Stimulated activated CD8-positive, alpha-beta memory T cell treated with anti-CD3 and anti-CD28 coated beads, Interleukin-12 subunit alpha, Interleukin-12 subunit beta, amount 100 ng/mL, for 24 hours (primary cell): ENCODE measurements at regions not wholly inside any gene's neighbourhood (a gene's known extent, or its start where the extent isn't known, plus 50 kb on each side); places are given as distances from the start of the nearest gene placed in this dataset.

ENCODE experiments used
- DNase-seq: peaks from one replicate; pipeline ENCODE4 v3.0.0-alpha.2; 2020; ENCODE audit errors: extremely low read depth

DNA sequence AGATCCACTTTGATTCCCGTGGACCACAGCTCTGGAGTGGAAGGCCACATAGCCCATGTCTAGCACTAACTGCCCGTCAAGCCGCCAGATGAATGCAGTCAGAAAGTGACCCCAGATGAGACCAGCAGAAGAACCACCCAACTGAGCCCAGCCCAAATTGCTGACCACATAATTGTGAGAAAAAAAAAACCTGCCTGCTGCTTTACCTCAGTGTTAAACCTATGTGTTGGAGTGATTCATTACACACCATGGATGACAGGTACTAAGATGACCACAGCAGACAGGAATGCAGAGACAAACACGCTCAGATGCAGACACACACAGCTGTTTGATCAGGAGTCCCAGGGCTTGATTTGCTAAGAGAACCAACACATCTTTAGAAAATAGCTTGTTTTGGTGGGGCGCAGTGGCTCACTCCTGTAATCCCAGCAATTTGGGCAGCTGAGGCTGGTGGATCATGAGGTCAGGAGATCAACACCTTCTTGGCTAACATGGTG lies 168.1 kb upstream of the PPP2R2D start:
- DNase-seq, result no peak

DNA sequence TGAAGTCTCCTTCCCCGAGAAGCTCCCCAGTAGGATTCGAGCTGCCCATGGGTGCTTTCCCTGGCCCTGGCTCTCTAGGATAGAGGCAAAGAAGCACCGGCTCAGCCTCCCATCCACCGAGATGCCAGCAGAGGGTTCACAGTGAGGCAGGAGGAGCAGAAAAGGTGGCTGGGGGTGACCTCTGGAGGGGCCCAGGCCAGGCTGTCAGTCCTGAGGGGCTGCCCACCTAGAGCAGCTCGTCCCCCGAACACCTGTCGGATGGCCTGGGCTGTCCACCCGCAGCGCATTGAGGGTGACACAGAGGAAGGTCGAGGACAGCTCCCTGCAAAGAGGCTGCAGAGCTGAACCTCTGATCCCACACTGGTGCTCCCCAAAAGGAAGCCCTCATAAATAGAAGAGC lies 167.2 kb upstream of the PPP2R2D start:
- no peak for DNase-seq

GRCh38 chr10:131735577-131735976 lies 165.2 kb upstream of the PPP2R2D start:
- no peak for DNase-seq

- no peak for DNase-seq
Observed at GRCh38 chr10:131736321-131736980, 164.4 kb upstream of the PPP2R2D start.

DNA sequence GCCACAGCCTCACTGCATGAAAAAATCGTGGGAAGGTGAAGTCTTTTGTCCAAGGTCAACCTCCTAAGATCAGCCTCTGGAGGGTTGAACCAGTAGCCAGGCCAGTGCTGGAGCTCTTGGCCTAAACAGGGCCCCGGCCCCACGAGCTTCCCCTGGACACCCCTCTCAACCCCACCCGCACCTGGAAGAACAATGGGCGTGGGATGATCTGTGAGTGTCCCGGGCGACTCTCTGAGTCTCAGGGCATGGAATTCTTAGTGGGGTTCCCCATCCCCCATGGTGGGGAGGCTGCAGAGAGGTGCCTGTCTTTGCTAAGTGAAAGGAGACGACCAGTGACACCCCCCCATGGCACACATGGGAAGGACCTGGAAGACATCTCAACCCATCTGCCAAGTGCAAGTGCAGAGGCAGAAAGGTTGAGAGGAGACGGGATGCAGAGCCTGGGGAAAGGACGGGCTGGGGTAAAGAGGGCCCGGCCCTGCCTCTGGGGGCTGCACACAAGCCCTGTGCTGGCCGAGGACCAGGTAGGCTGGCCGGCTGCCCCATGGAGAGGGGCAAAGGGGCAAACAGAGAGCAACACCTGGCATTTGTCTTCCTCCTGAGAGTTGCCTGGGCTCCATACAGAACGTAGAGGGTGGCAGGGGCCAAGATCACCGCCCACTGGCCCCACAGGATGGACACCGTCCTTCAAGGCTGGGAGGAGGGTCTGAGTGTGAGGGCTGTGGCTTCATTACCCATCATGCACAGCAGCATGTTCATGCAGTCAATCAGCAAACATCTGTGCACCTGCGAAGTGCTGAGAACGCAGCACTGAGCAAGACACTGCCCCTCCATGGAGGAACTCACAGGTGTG lies 163.0 kb upstream of the PPP2R2D start:
- DNase-seq, result no peak

- DNase-seq, result no peak
Observed at GRCh38 chr10:131738396-131738735, 162.4 kb upstream of the PPP2R2D start.

GRCh38 chr10:131739206-131739605 lies 161.6 kb upstream of the PPP2R2D start:
- no peak for DNase-seq

DNA sequence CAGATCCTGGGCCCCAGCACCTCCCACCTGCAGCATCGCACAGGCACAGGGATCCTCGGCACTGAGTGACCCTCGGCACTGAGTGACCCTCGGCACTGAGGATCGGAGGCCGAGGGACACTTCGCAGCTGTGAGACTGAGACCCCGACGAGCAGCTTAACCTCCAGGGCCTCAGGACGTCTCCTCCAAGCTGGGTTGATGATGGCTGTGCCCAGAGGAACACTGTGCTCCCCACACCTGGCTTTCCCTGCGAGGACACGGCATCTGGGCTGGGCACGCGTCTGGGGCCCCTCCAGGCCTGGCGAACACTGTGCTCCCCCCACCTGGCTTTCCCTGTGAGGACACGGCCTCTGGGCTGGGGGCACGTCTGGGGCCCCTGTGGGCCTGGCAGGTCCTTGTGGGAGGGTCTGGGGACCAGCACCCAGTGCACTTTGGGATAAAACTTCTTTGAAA lies 158.3 kb upstream of the PPP2R2D start:
- no peak for DNase-seq

GRCh38 chr10:131743190-131744151 lies 157.3 kb upstream of the PPP2R2D start:
- no peak for DNase-seq

- DNase-seq, result no peak
Observed at GRCh38 chr10:131744346-131744745, 156.5 kb upstream of the PPP2R2D start.

DNA sequence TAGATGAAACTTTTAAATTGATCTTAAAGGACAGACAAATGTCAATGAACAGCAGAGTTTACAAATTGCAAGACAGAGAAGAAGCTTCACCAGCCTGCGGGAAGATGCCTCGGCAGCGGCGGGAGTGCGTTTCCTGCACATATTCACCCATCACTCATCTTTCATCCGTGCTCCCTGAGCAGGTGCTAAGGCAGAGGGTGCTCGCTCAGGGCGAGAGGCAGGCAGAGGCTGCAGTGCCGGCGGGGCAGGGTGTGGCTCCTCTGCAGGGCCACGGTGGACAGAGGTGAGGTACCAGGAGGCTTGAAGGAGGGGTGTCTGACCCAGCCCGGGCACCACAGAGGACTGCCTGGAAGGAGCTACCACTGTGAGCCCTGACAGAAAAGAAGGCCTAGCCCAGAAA lies 155.2 kb upstream of the PPP2R2D start:
- DNase-seq, result no peak

DNA sequence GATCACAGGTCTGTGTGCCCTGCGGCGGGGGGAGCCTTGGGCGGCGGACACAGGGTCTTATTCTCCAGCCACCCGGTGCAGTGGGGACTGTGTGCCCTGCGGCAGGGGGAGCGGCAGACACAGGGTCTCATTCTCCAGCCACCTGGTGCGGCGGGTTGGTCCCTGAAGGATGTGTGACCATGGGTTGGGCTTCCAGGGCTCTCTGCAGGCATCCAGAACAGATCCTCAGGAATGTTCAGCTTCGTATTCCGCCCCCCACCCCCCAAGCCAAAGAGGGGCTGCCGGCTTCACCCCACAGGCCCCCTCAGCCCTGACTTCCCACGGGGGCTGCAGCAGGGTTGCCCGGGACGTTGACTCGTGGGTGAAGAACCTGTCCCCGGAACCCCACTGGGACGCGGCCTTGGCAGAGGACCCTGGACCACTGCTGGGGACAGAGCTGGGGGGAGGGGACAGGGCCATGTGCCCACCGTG lies 154.5 kb upstream of the PPP2R2D start:
- no peak for DNase-seq

DNA sequence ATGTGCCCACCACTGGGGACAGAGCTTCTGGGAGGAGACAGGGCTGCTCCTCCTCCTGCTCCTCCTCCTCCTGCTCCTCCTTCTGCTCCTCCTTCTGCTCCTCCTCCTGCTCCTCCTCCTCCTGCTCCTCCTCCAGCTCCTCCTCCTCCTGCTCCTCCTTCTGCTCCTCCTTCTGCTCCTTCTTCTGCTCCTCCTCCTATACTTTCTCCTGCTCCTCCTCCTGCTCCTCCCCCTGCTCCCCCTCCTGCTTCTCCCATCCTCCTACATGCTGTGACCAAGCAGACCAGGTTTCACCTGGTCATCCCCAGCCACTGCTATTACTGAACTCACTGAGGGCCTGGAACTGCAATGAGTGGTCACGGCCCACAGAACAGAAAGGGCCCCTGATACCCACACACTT lies 154.0 kb upstream of the PPP2R2D start:
- DNase-seq, result no peak

- DNase-seq, result no peak
Observed at GRCh38 chr10:131747251-131747650, 153.6 kb upstream of the PPP2R2D start.

- DNase-seq, result no peak
Observed at GRCh38 chr10:131747791-131748190, 153.0 kb upstream of the PPP2R2D start.

- DNase-seq, result no peak
Observed at GRCh38 chr10:131748191-131748590, 152.6 kb upstream of the PPP2R2D start.

DNA sequence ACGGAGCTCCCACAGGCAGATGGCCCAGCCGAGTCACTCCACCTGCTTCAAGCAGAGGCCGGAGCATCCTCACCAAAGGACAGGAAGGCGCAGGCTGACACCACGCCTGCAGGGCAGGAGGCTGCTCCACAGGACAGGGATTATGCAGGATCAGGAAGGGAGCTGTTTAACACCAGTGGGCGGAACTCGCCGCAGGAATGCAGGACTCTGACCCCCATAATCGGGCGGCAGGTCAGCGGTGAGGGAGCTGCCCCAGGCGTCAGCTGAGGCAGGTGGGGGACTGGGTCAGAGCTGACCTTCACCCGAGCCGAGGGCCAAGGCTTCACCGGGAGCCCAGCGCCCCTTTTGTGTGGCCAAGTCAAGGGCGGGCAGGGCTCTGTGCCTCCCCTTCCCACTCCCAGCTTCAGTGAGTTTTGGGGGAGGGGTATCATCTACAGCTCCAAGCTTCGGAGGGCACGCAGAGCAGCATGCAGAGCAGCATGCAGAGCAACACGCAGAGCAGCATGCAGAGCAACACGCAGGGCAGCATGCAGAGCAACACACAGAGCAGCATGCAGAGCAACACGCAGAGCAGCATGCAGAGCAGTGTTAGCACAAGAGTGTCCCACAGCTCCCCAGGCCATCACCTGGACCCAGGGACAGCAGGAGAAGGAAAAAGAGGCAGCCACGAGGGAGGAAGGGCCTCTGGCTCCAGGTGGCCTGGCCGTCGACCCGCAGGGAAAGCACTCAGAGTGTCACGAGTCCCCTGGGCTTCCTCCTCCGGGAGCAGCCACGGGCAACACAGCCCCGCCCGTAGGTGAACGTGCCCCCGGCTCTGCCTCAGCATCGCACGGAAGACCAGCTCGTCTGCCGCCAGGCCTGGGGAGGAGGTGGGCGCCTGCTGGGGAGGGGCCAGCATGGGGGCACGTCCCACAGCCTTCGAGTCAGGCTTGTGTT lies 151.7 kb upstream of the PPP2R2D start:
- no peak for DNase-seq

GRCh38 chr10:131749767-131750142 lies 151.1 kb upstream of the PPP2R2D start:
- no peak for DNase-seq

DNA sequence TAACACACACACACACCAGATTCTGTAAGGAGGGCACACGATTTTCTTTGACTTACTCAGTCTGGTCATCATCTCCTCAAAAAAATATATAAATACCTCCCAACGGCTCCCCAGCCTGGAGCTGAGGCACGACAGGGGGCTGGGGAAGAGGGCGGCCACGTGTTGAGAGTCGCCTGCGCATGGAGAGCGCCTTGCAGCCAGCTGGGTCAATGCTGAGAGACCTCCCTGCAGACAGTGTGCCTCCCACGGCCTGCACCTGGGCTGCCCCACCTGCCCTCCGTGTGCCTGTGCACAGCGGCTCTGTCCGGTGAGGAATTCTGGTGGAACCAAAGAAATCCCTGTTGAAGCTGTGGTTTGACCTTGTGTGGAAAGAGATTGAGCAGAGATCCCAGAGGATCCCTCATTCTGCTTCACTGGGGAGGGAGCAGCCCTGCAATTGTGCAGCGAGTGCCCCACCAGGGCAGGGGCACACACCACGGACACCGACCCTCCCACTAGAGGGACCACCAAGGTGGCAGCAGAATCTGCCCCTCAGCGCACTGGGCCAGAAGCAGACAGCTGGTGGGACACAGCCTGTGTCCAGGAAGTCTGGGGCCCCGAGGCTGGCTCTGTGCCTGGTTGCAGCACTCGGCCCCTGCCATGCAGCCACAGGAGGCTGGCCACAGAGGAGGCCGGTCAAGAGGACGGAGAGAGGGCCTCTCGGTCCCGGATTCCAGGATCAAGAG lies 150.5 kb upstream of the PPP2R2D start:
- DNase-seq, result no peak
